OCI-M2 (cell line): ENCODE measurements at regions not wholly inside any gene's neighbourhood (a gene's known extent, or its start where the extent isn't known, plus 50 kb on each side); places are given as distances from the start of the nearest gene placed in this dataset.

Source experiments
- DNase-seq: peaks from one replicate; lab custom pipeline; 2025; ENCODE audit not compliant: unreplicated experiment; lab: John Stamatoyannopoulos, UW

DNA sequence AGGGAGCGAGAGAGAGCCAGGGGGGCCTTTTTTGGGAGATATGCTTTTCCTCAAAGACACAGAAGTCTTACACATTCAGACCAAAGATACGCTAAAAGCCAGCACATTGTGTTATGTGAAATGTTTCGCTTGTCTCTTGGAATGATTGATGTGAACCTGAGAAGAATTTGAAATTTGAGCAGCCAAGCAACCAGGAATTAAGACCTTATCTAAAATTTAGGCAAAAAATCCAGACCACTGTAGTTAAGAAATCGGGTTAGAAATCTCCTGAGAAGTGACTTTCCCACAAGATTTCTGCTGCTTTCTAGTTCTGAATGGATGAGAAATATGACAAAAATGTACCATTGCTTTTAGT lies 223.2 kb upstream of the GMDS start:
- DNase-seq, result no peak

DNA sequence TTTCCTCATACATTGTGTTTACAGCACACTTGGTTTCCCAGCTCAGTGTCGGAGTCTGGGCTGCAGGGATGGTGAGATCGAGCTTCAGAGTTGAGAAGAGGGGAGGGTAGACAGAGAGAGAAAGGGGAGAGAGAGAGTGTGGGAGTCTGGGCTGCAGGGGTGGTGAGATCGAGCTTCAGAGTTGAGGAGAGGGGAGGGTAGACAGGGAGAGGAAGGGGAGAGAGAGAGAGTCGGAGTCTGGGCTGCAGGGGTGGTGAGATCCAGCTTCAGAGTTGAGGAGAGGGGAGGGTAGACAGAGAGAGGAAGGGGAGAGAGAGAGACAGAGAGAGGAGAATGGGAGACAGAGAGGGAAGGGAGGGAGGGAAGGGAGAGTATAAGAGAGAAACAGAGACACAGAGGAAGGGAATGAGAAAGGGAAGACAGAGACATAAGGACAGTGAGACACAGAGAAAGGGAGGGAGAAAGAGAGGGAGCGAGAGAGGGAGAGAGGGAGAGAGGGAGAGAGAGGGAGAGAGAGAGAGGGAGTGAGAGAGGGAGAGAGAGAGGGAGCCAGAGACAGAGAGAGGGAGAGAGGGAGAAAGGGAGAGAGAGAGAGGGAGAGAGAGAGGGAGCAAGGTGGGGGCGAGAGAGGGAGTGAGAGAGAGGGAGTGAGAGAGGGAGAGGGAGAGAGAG lies 222.7 kb upstream of the GMDS start:
- no peak for DNase-seq

- no peak for DNase-seq
Measured at GRCh38 chr6:2465336-2465735, 219.9 kb upstream of the GMDS start.

- no peak for DNase-seq
Measured at GRCh38 chr6:2464641-2465040, 219.2 kb upstream of the GMDS start.

DNA sequence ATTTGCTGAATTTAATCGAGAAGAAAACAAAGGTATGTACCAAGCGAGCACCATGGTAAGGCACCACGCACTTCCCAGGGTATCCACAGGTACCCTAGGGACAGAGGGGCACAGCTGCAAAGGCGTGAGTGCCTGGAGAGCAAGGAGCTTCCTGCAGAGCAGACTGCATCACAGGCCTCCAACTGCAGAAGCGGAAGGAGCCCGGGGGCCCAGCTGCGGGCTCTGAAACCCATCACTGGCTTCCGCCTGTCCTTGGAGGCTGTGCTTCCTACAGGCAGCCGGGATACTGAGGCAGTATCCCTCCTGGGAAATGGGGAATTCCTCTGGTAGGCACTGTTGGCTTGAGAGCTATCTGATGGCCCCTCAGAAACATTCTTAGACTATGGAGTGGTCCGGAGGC lies 217.4 kb upstream of the GMDS start:
- no peak for DNase-seq

GRCh38 chr6:2460216-2460745 lies 214.9 kb upstream of the GMDS start:
- no peak for DNase-seq

GRCh38 chr6:2454180-2454579 lies 208.8 kb upstream of the GMDS start:
- no peak for DNase-seq

- no peak for DNase-seq
Measured at GRCh38 chr6:2450546-2450945, 205.1 kb upstream of the GMDS start.

GRCh38 chr6:2449572-2449940 lies 204.2 kb upstream of the GMDS start:
- DNase-seq, result no peak

DNA sequence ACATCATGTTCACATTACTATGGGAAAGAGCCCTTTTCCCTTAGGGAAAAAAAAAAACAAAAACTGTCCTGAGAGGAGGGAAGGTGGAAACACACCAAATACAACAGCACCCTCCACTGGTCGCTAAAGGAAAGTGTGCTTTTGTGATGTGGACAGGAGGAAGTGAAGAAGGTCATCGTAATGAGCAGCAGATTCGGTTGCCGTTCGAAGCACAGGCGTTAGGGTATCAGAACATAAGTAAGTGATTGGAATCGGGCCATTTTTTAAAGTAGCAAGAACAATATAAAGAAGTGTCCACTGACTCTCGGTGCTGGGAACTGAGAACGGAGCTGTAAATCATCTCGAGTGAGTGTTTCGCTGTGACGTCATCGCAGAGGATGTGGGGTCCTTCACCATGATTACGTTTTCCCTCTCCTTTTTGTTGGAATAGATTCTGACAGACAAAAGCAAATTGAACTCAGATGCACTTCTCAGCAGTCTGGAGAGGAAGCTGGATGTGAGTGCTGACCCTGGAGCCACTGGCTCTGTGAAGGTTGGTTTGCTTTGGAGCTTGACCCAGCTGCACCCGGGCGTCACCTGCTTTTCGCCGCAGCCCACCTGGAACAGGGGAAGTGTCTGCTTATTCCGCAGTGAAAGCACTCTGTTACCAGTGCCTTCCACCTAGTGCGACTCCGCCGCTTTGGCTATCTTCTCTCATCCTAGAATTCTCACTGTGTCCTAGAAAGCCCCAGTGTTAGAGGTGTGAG lies 203.6 kb upstream of the GMDS start:
- peak; percentile 3 for DNase-seq

- DNase-seq, result no peak
Measured at GRCh38 chr6:2447931-2448330, 202.5 kb upstream of the GMDS start.

GRCh38 chr6:2447318-2447920 lies 202.0 kb upstream of the GMDS start:
- DNase-seq, result no peak

DNA sequence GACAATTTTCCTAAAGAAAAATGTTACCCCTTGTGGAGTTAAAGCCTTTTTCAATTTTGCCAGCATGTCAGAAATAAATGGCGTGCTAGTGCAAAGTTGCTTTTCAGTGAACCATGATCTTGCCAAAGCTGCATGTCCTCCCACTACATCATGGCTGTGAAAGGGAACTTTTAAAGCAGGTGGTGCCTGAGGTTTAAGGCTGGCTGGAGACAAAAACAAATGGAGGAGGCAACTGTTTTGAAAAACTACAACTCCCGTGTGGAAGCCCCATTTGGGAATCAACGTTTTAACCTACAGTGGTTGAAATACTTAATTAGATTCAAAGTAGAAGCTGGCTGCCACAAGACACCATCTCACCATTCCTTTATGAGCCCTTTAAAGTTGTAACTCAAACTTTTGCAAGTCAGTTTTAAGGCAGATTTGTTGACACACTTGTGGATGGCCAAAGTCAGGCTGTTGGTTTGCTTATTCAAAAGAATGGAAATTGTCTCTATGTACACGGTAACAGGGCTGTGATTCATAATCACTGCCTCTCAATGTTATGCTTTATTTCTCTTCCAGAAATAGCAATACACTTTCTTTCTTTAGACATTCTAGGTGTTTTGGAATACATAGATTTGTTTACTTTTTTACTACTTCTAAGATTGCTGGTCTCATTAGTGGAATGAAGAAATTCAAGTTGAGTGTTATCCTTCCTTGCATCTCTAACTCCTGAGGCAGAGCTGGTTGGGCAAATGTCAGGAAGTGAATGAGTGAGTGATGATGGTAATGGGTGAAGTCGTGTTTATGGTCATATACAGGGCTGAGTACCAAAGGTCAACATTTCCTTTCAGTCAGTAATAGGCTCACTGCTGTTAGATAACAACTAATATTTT lies 196.4 kb upstream of the GMDS start:
- no peak for DNase-seq

DNA sequence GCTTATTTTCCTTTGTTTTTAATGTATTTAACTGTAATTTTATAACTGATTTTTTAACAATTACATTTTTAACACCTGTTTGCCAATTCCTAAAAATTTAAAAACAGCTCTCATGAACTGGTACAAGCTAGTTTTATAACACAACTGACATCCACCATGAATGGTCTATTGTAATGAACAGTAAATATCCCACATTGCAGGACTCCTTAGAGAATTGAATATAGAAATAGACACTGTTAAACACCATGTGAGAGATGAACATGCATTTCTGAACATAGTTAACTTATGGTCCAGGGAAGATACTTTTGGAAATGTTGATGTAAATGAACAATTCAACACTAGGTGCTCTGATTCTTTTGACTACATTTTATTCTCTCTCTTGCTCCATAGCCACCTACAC lies 195.1 kb upstream of the GMDS start:
- DNase-seq, result no peak

GRCh38 chr6:2439632-2440031 lies 194.2 kb upstream of the GMDS start:
- DNase-seq, result no peak

DNA sequence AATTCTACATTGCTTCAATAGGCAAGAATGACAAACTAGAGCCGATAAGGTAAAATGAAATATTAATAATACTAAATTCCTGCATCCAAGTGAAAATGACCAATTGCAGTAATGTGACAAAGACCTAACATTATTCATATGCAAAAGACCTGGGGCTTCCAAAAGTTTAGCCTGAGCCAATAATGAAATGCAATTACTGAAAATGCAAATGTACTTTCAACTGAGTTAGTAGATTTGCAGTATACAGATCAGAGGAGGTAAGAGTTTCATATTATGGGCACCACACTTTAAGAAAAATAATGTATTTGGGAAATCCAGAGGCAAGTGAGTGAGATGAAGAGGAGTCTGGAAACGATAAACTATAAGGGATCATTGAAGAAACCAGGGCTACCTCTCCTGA lies 193.7 kb upstream of the GMDS start:
- DNase-seq, result no peak

- DNase-seq, result no peak
Measured at GRCh38 chr6:2436410-2437154, 191.2 kb upstream of the GMDS start.

- DNase-seq, result no peak
Measured at GRCh38 chr6:2435323-2435722, 189.9 kb upstream of the GMDS start.

DNA sequence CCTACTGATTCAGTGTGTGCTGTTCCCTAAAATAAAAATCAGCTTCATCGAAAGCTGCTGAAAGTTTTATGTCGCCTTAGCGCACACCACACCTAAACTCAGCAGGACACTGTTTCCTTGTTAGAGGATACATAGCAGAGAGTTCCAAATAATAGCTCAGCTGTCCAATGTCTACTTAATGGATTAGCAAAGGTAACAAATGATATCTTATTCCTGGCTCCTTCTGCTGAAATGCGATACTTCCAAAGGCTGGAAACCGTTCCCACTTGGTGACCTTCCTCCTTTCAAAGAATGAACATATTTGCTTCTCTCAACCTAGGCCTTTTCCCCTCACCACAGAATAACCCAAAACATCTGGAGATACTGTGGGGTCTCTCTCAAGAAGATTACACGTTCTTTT lies 189.5 kb upstream of the GMDS start:
- no peak for DNase-seq

- DNase-seq, result no peak
Measured at GRCh38 chr6:2434116-2434515, 188.7 kb upstream of the GMDS start.

DNA sequence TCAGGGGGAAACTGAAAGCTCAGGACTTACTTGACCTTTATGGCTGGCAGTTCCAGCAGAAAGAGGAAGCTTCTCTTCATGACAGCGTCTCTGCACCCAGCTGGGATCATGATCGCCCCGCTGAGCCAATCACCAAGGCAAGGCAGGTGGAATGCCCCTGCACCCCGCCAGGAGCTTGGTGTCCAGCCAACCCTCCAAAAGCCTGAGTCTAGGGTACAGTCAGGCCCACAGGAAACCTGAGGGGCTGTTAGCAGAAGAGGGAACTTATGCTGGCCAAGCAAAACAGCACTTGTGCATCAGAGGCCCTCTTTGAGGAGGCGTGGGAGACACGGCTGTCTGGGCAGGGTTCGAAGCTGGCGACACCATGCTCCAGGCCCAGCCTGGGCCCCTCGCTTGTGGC lies 188.3 kb upstream of the GMDS start:
- DNase-seq, result no peak
